Astrocyte of the cerebellum (primary cell): ENCODE measurements at regions not wholly inside any gene's neighbourhood (a gene's known extent, or its start where the extent isn't known, plus 50 kb on each side); places are given as distances from the start of the nearest gene placed in this dataset.
"Not testable (repeated sequence)": the region's sequence is repeated elsewhere in the genome, so short reads cannot be mapped to it uniquely, and the experiment has no call there.

ENCODE experiments used
- DNase-seq: peaks from one replicate; pipeline ENCODE4 v3.0.0-alpha.2; 2011; ENCODE audit warnings: low read depth
- H3K4me3 ChIP-seq: 2 replicates; pipeline ENCODE4 v1.5.1; 2011; ENCODE audit warnings: mild to moderate bottlenecking, low read depth, low read length, moderate library complexity
- CTCF ChIP-seq: IDR thresholded peaks from 2 replicates; pipeline ENCODE4 v1.5.1; 2012; ENCODE audit warnings: low read length, low read depth, moderate library complexity, mild to moderate bottlenecking; ENCODE audit errors: missing control alignments
- in situ Hi-C: cut with HindIII; loops from 2 replicates; pipeline ENCODE4 v1.10.0; 2017; ENCODE audit warnings: low sequenced_read_pairs

GRCh38 chr3:35296533-35296932 lies 342.8 kb upstream of the ARPP21 start:
- TF ChIP-seq CTCF: no peak
- in situ Hi-C loops: no loop called here

GRCh38 chr3:35296944-35297343 lies 342.4 kb upstream of the ARPP21 start:
- H3K4me3 ChIP-seq, DNase-seq, in situ Hi-C loops: not testable (repeated sequence)

More at GRCh38 chr3:35296533-35296932, 342.8 kb upstream of the ARPP21 start:
- no peak for DNase-seq
- H3K4me3 ChIP-seq: no peak overlapping the region

- TF ChIP-seq CTCF: no peak
- in situ Hi-C loops: no loop called here
- no peak overlapping the region for H3K4me3 ChIP-seq
- DNase-seq: no peak
These were observed 333.9 kb upstream of the ARPP21 start for GRCh38 chr3:35305406-35305805.

- H3K4me3 ChIP-seq: no peak overlapping the region
- DNase-seq: no peak
- in situ Hi-C loops: no loop called here
- TF ChIP-seq CTCF: no peak
These were observed 332.0 kb upstream of the ARPP21 start for GRCh38 chr3:35307296-35307695.

- H3K4me3 ChIP-seq, in situ Hi-C loops, DNase-seq: not testable (repeated sequence)
These were observed 322.5 kb upstream of the ARPP21 start for GRCh38 chr3:35316841-35317240.

- TF ChIP-seq CTCF: no peak
- in situ Hi-C loops: no loop called here
- no peak overlapping the region for H3K4me3 ChIP-seq
These were observed 318.5 kb upstream of the ARPP21 start for GRCh38 chr3:35320646-35321407.

GRCh38 chr3:35322070-35322469 lies 317.3 kb upstream of the ARPP21 start:
- TF ChIP-seq CTCF: no peak
- no peak for DNase-seq
- no peak overlapping the region for H3K4me3 ChIP-seq
- in situ Hi-C loops: no loop called here

More at GRCh38 chr3:35320646-35321407, 318.5 kb upstream of the ARPP21 start:
- no peak for DNase-seq
